ENCODE measurements at regions not wholly inside any gene's neighbourhood (a gene's known extent, or its start where the extent isn't known, plus 50 kb on each side); places are given as distances from the start of the nearest gene placed in this dataset.

GRCh38 chr4:24224446-24224845, 334.6 kb upstream of the PPARGC1A start:
- H3K27ac ChIP-seq, result no peak overlapping the region
- POLR2A ChIA-PET, result no interaction called here
- no peak for ATAC-seq
- 29% methylated on average over 4 of the region's 4 CpGs for WGBS (ENCODE audit: missing lambda C conversion rate)
- no peaks in the 10 kb centered on the region for H3K4me1 ChIP-seq
- no peak for FAIRE-seq
- H3K4me2 ChIP-seq, result no peak overlapping the region
- CTCF ChIA-PET, result interaction anchor here (1.2 kb wide), 1 partner anchor 10 kb away, joined by 3 read pairs; no protein-coding TSS in a partner anchor
- TF ChIP-seq TFCP2L1 (CRISPR knock-in tag; IDR thresholded peaks at IDR 0.05), result no peak
- no peak for TF ChIP-seq ATOH8 (CRISPR knock-in tag; IDR thresholded peaks at IDR 0.05; ENCODE audit: low read depth)
- H3K4me3 ChIP-seq, result no peak overlapping the region
- H3K9me3 ChIP-seq, result no peaks in the 10 kb centered on the region
- peak in 1 of 2 experiments; percentile 13 for DNase-seq (ENCODE audit: low read depth in 1 of 2, low spot score in 1 of 2)

GRCh38 chr4:24219209-24219608, 329.4 kb upstream of the PPARGC1A start:
- Histone ChIP-seq H3K4me2 (no peak overlapping the region), H3K4me1 (no peaks in the 10 kb centered on the region), H3K4me3 (no peak overlapping the region), H3K27ac (no peak overlapping the region), H3K9me3 (no peaks in the 10 kb centered on the region)
- POLR2A ChIA-PET, result no interaction called here
- TF ChIP-seq ESRRA (IDR thresholded peaks at IDR 0.05; ENCODE audit: borderline replicate concordance, low read length) (no peak), KDM5A (IDR thresholded peaks at IDR 0.05) (no peak), CEBPB (IDR thresholded peaks at IDR 0.05) (no peak), TP53 (CRISPR knock-in tag; IDR thresholded peaks at IDR 0.05) (no peak), CHD4 (IDR thresholded peaks at IDR 0.05; ENCODE audit: borderline replicate concordance) (no peak), PBX3 (IDR thresholded peaks at IDR 0.05) (no peak), CTCF (IDR thresholded peaks at IDR 0.05) (no peak), EP300 (IDR thresholded peaks at IDR 0.05) (peak; percentile 51 to 66; a peak in 3 of 5 replicates)
- ATAC-seq (no peak), DNase-seq (ENCODE audit: low read depth in 1 of 2, low spot score in 1 of 2) (peak in 1 of 2 experiments; percentile 23), FAIRE-seq (no peak)
- CTCF ChIA-PET, result no interaction called here
- 4% methylated on average over 8 of the region's 8 CpGs for WGBS (ENCODE audit: missing lambda C conversion rate)

- no peak for DNase-seq (ENCODE audit: low read depth in 1 of 2, low spot score in 1 of 2)
- no peaks in the 10 kb centered on the region for H3K4me1 ChIP-seq
- peak overlapping the region; percentile 31 to 32; a peak in 4 of 6 replicates for H3K27ac ChIP-seq
- no peak for FAIRE-seq
- ChIA-PET POLR2A (no interaction called here), CTCF (no interaction called here)
- TF ChIP-seq KDM1A (IDR thresholded peaks at IDR 0.05; ENCODE audit: low read depth), result no peak
- no peak for TF ChIP-seq REST (IDR thresholded peaks at IDR 0.05)
- no peak for TF ChIP-seq HOXB5 (CRISPR knock-in tag; IDR thresholded peaks at IDR 0.05)
- TF ChIP-seq CEBPB (IDR thresholded peaks at IDR 0.05), result no peak
- no peak for TF ChIP-seq RFX5 (IDR thresholded peaks at IDR 0.05)
- TF ChIP-seq CHD2 (IDR thresholded peaks at IDR 0.05; ENCODE audit: low read length, partially characterized antibody), result no peak
- no peak for TF ChIP-seq ZNF302 (CRISPR knock-in tag; IDR thresholded peaks at IDR 0.05)
- no peak for TF ChIP-seq CBX8 (IDR thresholded peaks at IDR 0.05)
- no peak for TF ChIP-seq FOSB (CRISPR knock-in tag; IDR thresholded peaks at IDR 0.05)
- no peak for TF ChIP-seq HEYL (CRISPR knock-in tag; IDR thresholded peaks at IDR 0.05)
- no peak for TF ChIP-seq HOXA7 (CRISPR knock-in tag; IDR thresholded peaks at IDR 0.05)
- no peak for TF ChIP-seq FOXS1 (CRISPR knock-in tag; IDR thresholded peaks at IDR 0.05)
- TF ChIP-seq ZFP36 (IDR thresholded peaks at IDR 0.05; ENCODE audit: borderline replicate concordance, partially characterized antibody), result no peak
- TF ChIP-seq NFE2L2 (conservative IDR thresholded peaks at IDR 0.05; ENCODE audit: low read length), result no peak
- TF ChIP-seq EP300 (IDR thresholded peaks at IDR 0.05), result no peak
- TF ChIP-seq PBX3 (IDR thresholded peaks at IDR 0.05), result no peak
- ATAC-seq, result no peak
- H3K4me2 ChIP-seq, result no peak overlapping the region
- H3K9me3 ChIP-seq, result no peaks in the 10 kb centered on the region
- no peak overlapping the region for H3K4me3 ChIP-seq
Observed at GRCh38 chr4:24218566-24218965, 328.7 kb upstream of the PPARGC1A start.

Data from A549 (cell line).